ENCODE measurements at regions not wholly inside any gene's neighbourhood (a gene's known extent, or its start where the extent isn't known, plus 50 kb on each side); places are given as distances from the start of the nearest gene placed in this dataset.

GRCh38 chr11:122037911-122038310 is 78.1 kb downstream of the BLID start:
- TF ChIP-seq POLR2AphosphoS5 (IDR thresholded peaks at IDR 0.05) = no peak
- no peak for TF ChIP-seq POLR2A (IDR thresholded peaks at IDR 0.05)
- TF ChIP-seq CTCF (IDR thresholded peaks at IDR 0.05) = no peak
